ENCODE measurements at regions not wholly inside any gene's neighbourhood (a gene's known extent, or its start where the extent isn't known, plus 50 kb on each side); places are given as distances from the start of the nearest gene placed in this dataset.

- no peak for TF ChIP-seq FOXP2 (optimal IDR thresholded peaks at IDR 0.05; ENCODE audit: control extremely low read depth, extremely low read length, insufficient read depth)
- no peak for TF ChIP-seq POLR2AphosphoS5 (IDR thresholded peaks at IDR 0.05; ENCODE audit: borderline replicate concordance, low read depth, low read length)
- TF ChIP-seq EZH2 (IDR thresholded peaks at IDR 0.05) = no peak
- peaks cover 7% of the 10 kb centered on the region; the same call in 1 of the 2 replicates for H3K9me3 ChIP-seq (ENCODE audit: low read depth, low read length)
- no peaks in the 10 kb centered on the region; the same call in 1 of the 2 replicates for H3K36me3 ChIP-seq (ENCODE audit: insufficient read depth, low read length)
- DNase-seq (ENCODE audit: low read depth, low spot score) = no peak
- H3K27ac ChIP-seq = no peak overlapping the region
- H3K9ac ChIP-seq (ENCODE audit: insufficient read length) = no peak overlapping the region
- no peak overlapping the region for H3K4me3 ChIP-seq
Observed at GRCh38 chr4:3352505-3352904, 59.7 kb downstream of the RGS12 start.

- H3K9me3 ChIP-seq (ENCODE audit: low read depth, low read length) = peaks cover 9% of the 10 kb centered on the region; the same call in 1 of the 2 replicates
- H3K9ac ChIP-seq (ENCODE audit: insufficient read length) = no peak overlapping the region
- no peaks in the 10 kb centered on the region; the same call in 1 of the 2 replicates for H3K36me3 ChIP-seq (ENCODE audit: insufficient read depth, low read length)
- H3K27ac ChIP-seq = no peak overlapping the region
- no peak for DNase-seq (ENCODE audit: low read depth, low spot score)
- no peak for TF ChIP-seq POLR2AphosphoS5 (IDR thresholded peaks at IDR 0.05; ENCODE audit: borderline replicate concordance, low read depth, low read length)
- TF ChIP-seq FOXP2 (optimal IDR thresholded peaks at IDR 0.05; ENCODE audit: control extremely low read depth, extremely low read length, insufficient read depth) = no peak
- TF ChIP-seq EZH2 (IDR thresholded peaks at IDR 0.05) = no peak
- H3K4me3 ChIP-seq = no peak overlapping the region
Observed at GRCh38 chr4:3352941-3353594, 60.2 kb downstream of the RGS12 start.

- no peak for DNase-seq (ENCODE audit: low read depth, low spot score)
- no peaks in the 10 kb centered on the region; the same call in 1 of the 2 replicates for H3K36me3 ChIP-seq (ENCODE audit: insufficient read depth, low read length)
- no peak overlapping the region for H3K9ac ChIP-seq (ENCODE audit: insufficient read length)
- peaks cover 9% of the 10 kb centered on the region; the same call in 1 of the 2 replicates for H3K9me3 ChIP-seq (ENCODE audit: low read depth, low read length)
- H3K27ac ChIP-seq = no peak overlapping the region
- TF ChIP-seq EZH2 (IDR thresholded peaks at IDR 0.05) = no peak
- TF ChIP-seq POLR2AphosphoS5 (IDR thresholded peaks at IDR 0.05; ENCODE audit: borderline replicate concordance, low read depth, low read length) = no peak
- no peak for TF ChIP-seq FOXP2 (optimal IDR thresholded peaks at IDR 0.05; ENCODE audit: control extremely low read depth, extremely low read length, insufficient read depth)
- no peak overlapping the region for H3K4me3 ChIP-seq
Observed at GRCh38 chr4:3353752-3354454, 61.1 kb downstream of the RGS12 start.

GRCh38 chr4:3354455-3354811 is 61.6 kb downstream of the RGS12 start:
- H3K4me3 ChIP-seq = no peak overlapping the region
- no peaks in the 10 kb centered on the region; the same call in 1 of the 2 replicates for H3K36me3 ChIP-seq (ENCODE audit: insufficient read depth, low read length)
- no peak overlapping the region for H3K9ac ChIP-seq (ENCODE audit: insufficient read length)
- no peak for DNase-seq (ENCODE audit: low read depth, low spot score)
- TF ChIP-seq FOXP2 (optimal IDR thresholded peaks at IDR 0.05; ENCODE audit: control extremely low read depth, extremely low read length, insufficient read depth) (no peak), EZH2 (IDR thresholded peaks at IDR 0.05) (no peak), POLR2AphosphoS5 (IDR thresholded peaks at IDR 0.05; ENCODE audit: borderline replicate concordance, low read depth, low read length) (no peak)
- peaks cover 9% of the 10 kb centered on the region; the same call in 1 of the 2 replicates for H3K9me3 ChIP-seq (ENCODE audit: low read depth, low read length)
- no peak overlapping the region for H3K27ac ChIP-seq

GRCh38 chr4:3355266-3355748 is 62.5 kb downstream of the RGS12 start:
- peaks cover 9% of the 10 kb centered on the region; the same call in 1 of the 2 replicates for H3K9me3 ChIP-seq (ENCODE audit: low read depth, low read length)
- no peak for DNase-seq (ENCODE audit: low read depth, low spot score)
- no peak overlapping the region for H3K27ac ChIP-seq
- no peak for TF ChIP-seq POLR2AphosphoS5 (IDR thresholded peaks at IDR 0.05; ENCODE audit: borderline replicate concordance, low read depth, low read length)
- TF ChIP-seq FOXP2 (optimal IDR thresholded peaks at IDR 0.05; ENCODE audit: control extremely low read depth, extremely low read length, insufficient read depth) = no peak
- no peak for TF ChIP-seq EZH2 (IDR thresholded peaks at IDR 0.05)
- H3K4me3 ChIP-seq = no peak overlapping the region
- no peaks in the 10 kb centered on the region; the same call in 1 of the 2 replicates for H3K36me3 ChIP-seq (ENCODE audit: insufficient read depth, low read length)
- H3K9ac ChIP-seq (ENCODE audit: insufficient read length) = no peak overlapping the region

- DNase-seq (ENCODE audit: low read depth, low spot score) = no peak
- Histone ChIP-seq H3K9me3 (ENCODE audit: low read depth, low read length) (peaks cover 9% of the 10 kb centered on the region; the same call in 1 of the 2 replicates), H3K4me3 (no peak overlapping the region), H3K27ac (no peak overlapping the region), H3K9ac (ENCODE audit: insufficient read length) (no peak overlapping the region), H3K36me3 (ENCODE audit: insufficient read depth, low read length) (no peaks in the 10 kb centered on the region; the same call in 1 of the 2 replicates)
- no peak for TF ChIP-seq POLR2AphosphoS5 (IDR thresholded peaks at IDR 0.05; ENCODE audit: borderline replicate concordance, low read depth, low read length)
- no peak for TF ChIP-seq EZH2 (IDR thresholded peaks at IDR 0.05)
- no peak for TF ChIP-seq FOXP2 (optimal IDR thresholded peaks at IDR 0.05; ENCODE audit: control extremely low read depth, extremely low read length, insufficient read depth)
Observed at GRCh38 chr4:3358656-3359055, 65.8 kb downstream of the RGS12 start.

- no peaks in the 10 kb centered on the region; the same call in 1 of the 2 replicates for H3K36me3 ChIP-seq (ENCODE audit: insufficient read depth, low read length)
- no peak overlapping the region for H3K4me3 ChIP-seq
- no peak for DNase-seq (ENCODE audit: low read depth, low spot score)
- no peak overlapping the region for H3K9ac ChIP-seq (ENCODE audit: insufficient read length)
- peaks cover 9% of the 10 kb centered on the region; the same call in 1 of the 2 replicates for H3K9me3 ChIP-seq (ENCODE audit: low read depth, low read length)
- no peak overlapping the region for H3K27ac ChIP-seq
- TF ChIP-seq POLR2AphosphoS5 (IDR thresholded peaks at IDR 0.05; ENCODE audit: borderline replicate concordance, low read depth, low read length) = no peak
- TF ChIP-seq EZH2 (IDR thresholded peaks at IDR 0.05) = no peak
- no peak for TF ChIP-seq FOXP2 (optimal IDR thresholded peaks at IDR 0.05; ENCODE audit: control extremely low read depth, extremely low read length, insufficient read depth)
Observed at GRCh38 chr4:3360777-3361176, 68.0 kb downstream of the RGS12 start.

GRCh38 chr4:3361406-3361805 is 68.6 kb downstream of the RGS12 start:
- Histone ChIP-seq H3K9ac (ENCODE audit: insufficient read length) (no peak overlapping the region), H3K9me3 (ENCODE audit: low read depth, low read length) (peaks cover 9% of the 10 kb centered on the region; the same call in 1 of the 2 replicates), H3K27ac (no peak overlapping the region), H3K36me3 (ENCODE audit: insufficient read depth, low read length) (no peaks in the 10 kb centered on the region; the same call in 1 of the 2 replicates), H3K4me3 (no peak overlapping the region)
- no peak for TF ChIP-seq POLR2AphosphoS5 (IDR thresholded peaks at IDR 0.05; ENCODE audit: borderline replicate concordance, low read depth, low read length)
- TF ChIP-seq FOXP2 (optimal IDR thresholded peaks at IDR 0.05; ENCODE audit: control extremely low read depth, extremely low read length, insufficient read depth) = no peak
- no peak for TF ChIP-seq EZH2 (IDR thresholded peaks at IDR 0.05)
- no peak for DNase-seq (ENCODE audit: low read depth, low spot score)

Data from SK-N-MC (cell line).